Right lobe of liver (tissue), 6 donors: ENCODE measurements at regions not wholly inside any gene's neighbourhood (a gene's known extent, or its start where the extent isn't known, plus 50 kb on each side); places are given as distances from the start of the nearest gene placed in this dataset.

Source experiments
- ATAC-seq, 4 donors: fragments of 200-7000 bp; cut with Tn5 transposase; one replicate each; pipeline ENCODE4 v1.9.1; 2020; ENCODE audit warnings: mild to moderate bottlenecking in 4 of 4, moderate library complexity in 4 of 4
- DNase-seq, 3 donors: peaks; one replicate each; pipeline ENCODE4 v3.0.0-alpha.2; 2020
- H3K27ac ChIP-seq, 3 donors: fragments of 200-600 bp; one replicate each; pipeline ENCODE4 v1.8.0; 2022
- H3K27me3 ChIP-seq, 2 donors: fragments of 200-600 bp; one replicate each; pipeline ENCODE4 v1.8.0; 2022
- H3K36me3 ChIP-seq, 4 donors: fragments of 200-600 bp; sonication (generic) in 1 of 4; one replicate each; pipeline versions ENCODE4 v1.5.1 to v1.8.0; 2017 to 2022; ENCODE audit warnings: control low read depth in 1 of 4
- H3K4me1 ChIP-seq, 4 donors: fragments of 200-600 bp; sonication (generic) in 1 of 4; one replicate each; pipeline versions ENCODE4 v1.5.1 to v1.8.0; 2017 to 2022; ENCODE audit warnings: control low read depth in 1 of 4
- H3K4me3 ChIP-seq, 3 donors: fragments of 200-600 bp; one replicate each; pipeline ENCODE4 v1.8.0; 2022
- H3K9me3 ChIP-seq, 4 donors: fragments of 200-600 bp; sonication (generic) in 1 of 4; one replicate each; pipeline versions ENCODE4 v1.5.1 to v1.8.0; 2017 to 2022; ENCODE audit warnings: control low read depth in 1 of 4
- POLR2A ChIP-seq: fragments of 450-650 bp; IDR thresholded peaks from one replicate; pipeline ENCODE4 v1.6.1; 2017; ENCODE audit warnings: antibody characterized with exemption, mild to moderate bottlenecking
- WGBS: methylation state at CpG from one replicate; pipeline ENCODE4 v1.1.6; 2018; ENCODE audit warnings: low coverage, low lambda C conversion rate; ENCODE audit not compliant: insufficient coverage; ENCODE audit errors: missing lambda C conversion rate; 5-methylcytosine and 5-hydroxymethylcytosine counted together
- intact Hi-C, 2 donors: fragments of 100-400 bp; cut with DNase I; formaldehyde crosslinking; loops; one replicate each; pipeline versions ENCODE4 v1.11.2 to v1.14.1; 2022
- TF ChIP-seq, protein P1 (sequence below), 4 donors: fragments of 200-600 bp in 3 of 4; fragments of 450-650 bp in 1 of 4; IDR thresholded peaks; one replicate each; pipeline versions ENCODE4 v1.5.1 to v1.8.0; 2016 to 2022; ENCODE audit warnings: antibody characterized with exemption in 4 of 4, mild to moderate bottlenecking in 2 of 4
- donor health status: DM: no; HTN: yes; CAD: no.
- donor health status: DM: no; HTN: no; CAD: no.
- donor health status: DM: no; HTN: no; CAD: no.
- donor health status: DM: no; HTN: yes; CAD: no.
- donor health status: DM: no; HTN: yes; CAD: no.

DNA sequence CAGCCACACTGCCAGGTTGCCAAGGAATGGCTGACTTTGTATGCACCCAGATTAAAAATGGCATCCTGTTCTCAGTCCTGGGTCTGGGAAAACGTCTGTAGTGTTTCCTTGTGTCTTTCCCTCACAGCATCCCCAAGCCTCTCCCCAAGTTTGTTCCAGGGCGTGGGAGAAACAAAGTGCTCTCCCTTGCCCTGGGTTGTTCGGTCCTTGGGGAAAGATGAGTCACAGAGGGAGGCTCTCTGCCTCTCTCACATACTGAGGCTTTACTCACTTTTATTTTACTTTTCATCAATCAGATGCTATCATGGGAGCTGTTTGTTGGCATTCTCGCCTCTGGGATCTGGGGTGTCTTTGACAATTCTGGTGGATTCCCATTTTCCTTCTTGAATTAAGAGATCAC lies 492.3 kb downstream of the XIRP2 start:
- H3K4me3 ChIP-seq = no peak overlapping the region
- no peaks in the 10 kb centered on the region for H3K36me3 ChIP-seq
- intact Hi-C loops = no loop called here
- H3K27ac ChIP-seq = no peak overlapping the region
- no peak for DNase-seq
- no peaks in the 10 kb centered on the region for H3K4me1 ChIP-seq
- H3K27me3 ChIP-seq = no peaks in the 10 kb centered on the region
- 49% methylated on average over 3 of the region's 4 CpGs for WGBS
- ATAC-seq = no peak
- no peaks in the 10 kb centered on the region for H3K9me3 ChIP-seq
- TF ChIP-seq POLR2A = no peak
- TF ChIP-seq, protein P1, sequence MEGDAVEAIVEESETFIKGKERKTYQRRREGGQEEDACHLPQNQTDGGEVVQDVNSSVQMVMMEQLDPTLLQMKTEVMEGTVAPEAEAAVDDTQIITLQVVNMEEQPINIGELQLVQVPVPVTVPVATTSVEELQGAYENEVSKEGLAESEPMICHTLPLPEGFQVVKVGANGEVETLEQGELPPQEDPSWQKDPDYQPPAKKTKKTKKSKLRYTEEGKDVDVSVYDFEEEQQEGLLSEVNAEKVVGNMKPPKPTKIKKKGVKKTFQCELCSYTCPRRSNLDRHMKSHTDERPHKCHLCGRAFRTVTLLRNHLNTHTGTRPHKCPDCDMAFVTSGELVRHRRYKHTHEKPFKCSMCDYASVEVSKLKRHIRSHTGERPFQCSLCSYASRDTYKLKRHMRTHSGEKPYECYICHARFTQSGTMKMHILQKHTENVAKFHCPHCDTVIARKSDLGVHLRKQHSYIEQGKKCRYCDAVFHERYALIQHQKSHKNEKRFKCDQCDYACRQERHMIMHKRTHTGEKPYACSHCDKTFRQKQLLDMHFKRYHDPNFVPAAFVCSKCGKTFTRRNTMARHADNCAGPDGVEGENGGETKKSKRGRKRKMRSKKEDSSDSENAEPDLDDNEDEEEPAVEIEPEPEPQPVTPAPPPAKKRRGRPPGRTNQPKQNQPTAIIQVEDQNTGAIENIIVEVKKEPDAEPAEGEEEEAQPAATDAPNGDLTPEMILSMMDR (IDR thresholded peaks at IDR 0.05) = no peak

- Histone ChIP-seq H3K9me3 (no peaks in the 10 kb centered on the region), H3K4me1 (no peaks in the 10 kb centered on the region), H3K27ac (no peak overlapping the region), H3K4me3 (no peak overlapping the region), H3K36me3 (no peaks in the 10 kb centered on the region), H3K27me3 (no peaks in the 10 kb centered on the region)
- intact Hi-C loops = no loop called here
- no CpG with 5 or more reads among the region's 2 CpGs for WGBS
- TF ChIP-seq POLR2A = no peak
- TF ChIP-seq, protein P1 (IDR thresholded peaks at IDR 0.05) = no peak
- ATAC-seq = no peak
- no peak for DNase-seq
Measured at GRCh38 chr2:167380094-167380493, 491.8 kb downstream of the XIRP2 start.

GRCh38 chr2:167369083-167369482 lies 480.8 kb downstream of the XIRP2 start:
- ATAC-seq = no peak
- no peaks in the 10 kb centered on the region for H3K9me3 ChIP-seq
- no peak for TF ChIP-seq POLR2A
- TF ChIP-seq, protein P1 (IDR thresholded peaks at IDR 0.05) = no peak
- H3K4me1 ChIP-seq = no peaks in the 10 kb centered on the region
- intact Hi-C loops = no loop called here
- no peak overlapping the region for H3K27ac ChIP-seq
- 19% methylated on average over 1 of the region's 1 CpG for WGBS
- no peak for DNase-seq
- H3K27me3 ChIP-seq = no peaks in the 10 kb centered on the region
- H3K4me3 ChIP-seq = no peak overlapping the region
- H3K36me3 ChIP-seq = no peaks in the 10 kb centered on the region

GRCh38 chr2:167368371-167368770 lies 480.1 kb downstream of the XIRP2 start:
- intact Hi-C loops = no loop called here
- H3K27ac ChIP-seq = no peak overlapping the region
- ATAC-seq (no peak), DNase-seq (no peak)
- no peaks in the 10 kb centered on the region for H3K27me3 ChIP-seq
- H3K4me3 ChIP-seq = no peak overlapping the region
- H3K9me3 ChIP-seq = no peaks in the 10 kb centered on the region
- H3K4me1 ChIP-seq = no peaks in the 10 kb centered on the region
- TF ChIP-seq, protein P1 (IDR thresholded peaks at IDR 0.05) = no peak
- TF ChIP-seq POLR2A = no peak
- no peaks in the 10 kb centered on the region for H3K36me3 ChIP-seq
- WGBS = 62% methylated on average over 3 of the region's 3 CpGs

- ATAC-seq = no peak
- Histone ChIP-seq H3K4me1 (no peaks in the 10 kb centered on the region), H3K36me3 (no peaks in the 10 kb centered on the region), H3K27ac (no peak overlapping the region), H3K4me3 (no peak overlapping the region), H3K27me3 (no peaks in the 10 kb centered on the region), H3K9me3 (no peaks in the 10 kb centered on the region)
- no peak for DNase-seq
- intact Hi-C loops = no loop called here
- 73% methylated on average over 1 of the region's 1 CpG for WGBS
- TF ChIP-seq POLR2A = no peak
- TF ChIP-seq, protein P1 (IDR thresholded peaks at IDR 0.05) = no peak
Measured at GRCh38 chr2:167365216-167365615, 476.9 kb downstream of the XIRP2 start.
